T-helper 2 cell treated with Interferon-gamma antibody and Interleukin-4, amounts not matched to agents 5 μg/mL and 100 μg/mL, for 36 hours (primary cell): ENCODE measurements at regions not wholly inside any gene's neighbourhood (a gene's known extent, or its start where the extent isn't known, plus 50 kb on each side); places are given as distances from the start of the nearest gene placed in this dataset.
"Not testable (repeated sequence)": the region's sequence is repeated elsewhere in the genome, so short reads cannot be mapped to it uniquely, and the experiment has no call there.

Experiments
- DNase-seq: peaks from one replicate; pipeline ENCODE4 v3.0.0; 2021; ENCODE audit warnings: low spot score
- H3K27ac Mint-ChIP-seq: one replicate; pipeline ENCODE4 v1.8.0; 2021; ENCODE audit warnings: mild to moderate bottlenecking, mixed read lengths
- H3K27me3 Mint-ChIP-seq: one replicate; pipeline ENCODE4 v1.8.0; 2021; ENCODE audit warnings: low read depth, mixed read lengths
- H3K36me3 Mint-ChIP-seq: one replicate; pipeline ENCODE4 v1.8.0; 2021; ENCODE audit warnings: low read depth, mixed read lengths
- H3K4me1 Mint-ChIP-seq: one replicate; pipeline ENCODE4 v1.8.0; 2021; ENCODE audit warnings: low read depth, mixed read lengths
- H3K4me3 Mint-ChIP-seq: one replicate; pipeline ENCODE4 v1.8.0; 2022; ENCODE audit warnings: mild to moderate bottlenecking, moderate library complexity, mixed read lengths
- H3K9me3 Mint-ChIP-seq: one replicate; pipeline ENCODE4 v1.8.0; 2021; ENCODE audit warnings: mixed read lengths

DNA sequence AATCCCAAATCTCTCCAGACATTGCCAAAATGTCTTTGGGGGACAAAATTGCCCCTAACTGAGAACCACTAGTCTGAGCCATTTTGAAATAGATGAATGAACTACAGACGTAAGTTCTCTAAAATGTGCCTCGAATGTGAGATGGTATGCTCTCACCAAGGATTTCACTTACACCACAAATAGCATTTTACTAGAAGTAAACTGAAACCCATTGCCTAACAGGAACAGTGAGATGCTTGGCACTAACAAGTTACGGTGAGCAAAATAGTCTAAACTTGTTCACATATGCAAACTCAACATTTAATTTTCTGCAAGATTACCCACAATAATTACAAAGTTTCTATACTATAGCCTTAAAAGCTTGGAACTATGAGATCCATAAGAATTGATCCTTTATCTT, 343.6 kb upstream of the ESRRG start:
- no peaks in the 10 kb centered on the region for H3K4me1 Mint-ChIP-seq
- H3K27me3 Mint-ChIP-seq, result no peaks in the 10 kb centered on the region
- peaks cover 3% of the 10 kb centered on the region for H3K9me3 Mint-ChIP-seq
- no peak for DNase-seq
- H3K4me3 Mint-ChIP-seq, result no peak overlapping the region
- H3K27ac Mint-ChIP-seq, result no peak overlapping the region
- no peaks in the 10 kb centered on the region for H3K36me3 Mint-ChIP-seq

DNA sequence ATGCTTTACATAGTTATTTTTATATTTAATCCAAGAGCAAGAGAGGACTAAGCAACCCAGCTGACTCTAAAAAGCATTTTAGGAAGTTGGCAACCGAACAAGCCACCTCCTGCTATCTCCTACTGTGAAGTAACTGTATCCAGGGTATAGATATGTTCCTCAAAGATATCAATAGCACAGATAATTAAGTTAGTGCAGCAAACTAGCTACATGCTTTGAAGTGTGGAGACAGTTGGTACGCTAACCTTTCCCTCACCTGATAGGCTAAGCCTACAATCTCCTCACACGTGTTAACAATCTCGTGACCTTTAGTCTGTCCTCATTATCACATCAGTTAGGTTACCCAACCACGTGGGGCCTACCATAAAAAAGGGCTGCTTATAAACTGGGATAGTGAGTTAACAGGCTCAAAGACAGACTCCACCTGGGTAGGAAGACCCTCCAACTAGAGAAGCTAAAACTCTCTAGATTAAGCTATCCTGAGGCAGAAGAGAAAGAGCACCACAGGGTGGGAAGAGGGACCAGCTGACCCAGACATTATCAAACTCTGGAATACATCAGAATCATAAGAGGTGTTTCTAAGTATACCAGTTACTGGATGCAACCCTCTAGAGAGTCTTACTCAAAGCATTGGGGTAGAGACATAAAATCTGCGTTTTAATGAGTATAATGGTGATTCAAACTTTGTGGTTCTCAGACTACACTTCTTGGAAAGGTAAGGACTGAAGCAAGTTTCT, 340.1 kb upstream of the ESRRG start:
- H3K4me3 Mint-ChIP-seq, result no peak overlapping the region
- no peaks in the 10 kb centered on the region for H3K36me3 Mint-ChIP-seq
- H3K27me3 Mint-ChIP-seq, result no peaks in the 10 kb centered on the region
- H3K4me1 Mint-ChIP-seq, result no peaks in the 10 kb centered on the region
- no peak overlapping the region for H3K27ac Mint-ChIP-seq
- no peaks in the 10 kb centered on the region for H3K9me3 Mint-ChIP-seq
- no peak for DNase-seq

DNA sequence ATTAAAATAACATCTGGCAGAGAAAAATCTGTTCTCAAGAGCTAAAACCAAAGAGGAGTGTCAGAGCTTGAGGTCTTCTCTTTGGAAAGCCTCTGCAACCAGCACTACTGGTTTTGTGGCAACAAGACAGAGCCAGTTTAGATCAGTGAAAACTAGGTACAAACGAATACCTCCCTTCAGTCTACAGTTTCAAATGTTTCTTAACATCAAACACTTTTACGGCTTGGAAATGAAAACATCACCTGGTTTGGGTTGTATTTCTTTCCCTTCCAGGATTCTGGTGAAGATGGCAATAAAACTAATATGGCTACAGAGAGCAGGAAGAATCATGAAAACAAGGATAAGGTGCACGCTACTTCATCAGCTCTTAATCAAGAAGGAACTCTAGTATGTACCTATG, 339.4 kb upstream of the ESRRG start:
- no peak overlapping the region for H3K4me3 Mint-ChIP-seq
- no peak for DNase-seq
- no peaks in the 10 kb centered on the region for H3K4me1 Mint-ChIP-seq
- H3K9me3 Mint-ChIP-seq, result no peaks in the 10 kb centered on the region
- H3K27me3 Mint-ChIP-seq, result no peaks in the 10 kb centered on the region
- no peak overlapping the region for H3K27ac Mint-ChIP-seq
- no peaks in the 10 kb centered on the region for H3K36me3 Mint-ChIP-seq

DNA sequence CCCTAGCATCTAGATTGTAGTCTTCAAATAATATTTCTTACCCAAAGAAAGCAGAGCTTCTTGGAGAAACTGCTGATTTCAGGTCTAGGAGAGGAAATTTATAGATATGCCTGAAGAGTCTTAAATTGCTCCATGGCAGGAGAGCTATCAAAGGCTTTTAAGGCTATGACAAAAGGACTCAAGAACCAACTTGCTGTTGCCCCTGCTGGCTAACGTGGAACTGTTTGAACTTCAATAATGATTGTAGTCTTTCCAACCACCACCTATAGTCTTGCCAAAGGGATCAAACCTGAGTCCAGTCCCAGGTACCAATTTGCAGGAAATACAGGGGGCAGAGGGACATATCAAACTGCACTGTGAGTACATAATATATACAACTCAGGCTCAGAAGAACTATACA, 336.2 kb upstream of the ESRRG start:
- no peaks in the 10 kb centered on the region for H3K27me3 Mint-ChIP-seq
- H3K9me3 Mint-ChIP-seq, result no peaks in the 10 kb centered on the region
- no peaks in the 10 kb centered on the region for H3K4me1 Mint-ChIP-seq
- no peaks in the 10 kb centered on the region for H3K36me3 Mint-ChIP-seq
- no peak for DNase-seq
- no peak overlapping the region for H3K27ac Mint-ChIP-seq
- H3K4me3 Mint-ChIP-seq, result no peak overlapping the region

DNA sequence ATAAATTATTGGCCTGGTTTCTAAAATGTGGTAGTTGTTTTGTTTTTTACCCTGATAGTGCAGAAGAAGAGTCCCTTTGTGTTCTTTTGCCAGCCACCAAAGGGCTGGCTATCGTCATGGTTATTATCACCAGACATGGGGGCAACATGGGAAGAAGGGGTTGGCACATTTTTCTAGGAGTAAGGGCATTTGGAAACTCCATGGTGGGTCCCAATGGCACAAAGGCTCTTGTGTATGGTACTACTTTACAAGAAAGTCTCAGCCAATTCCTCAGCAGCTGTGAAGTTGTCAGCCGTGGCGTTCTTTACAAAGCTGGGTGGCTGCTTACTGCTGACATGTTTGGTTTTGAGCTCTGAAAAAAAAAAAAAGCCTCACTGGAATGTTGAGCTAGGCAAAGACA, 330.4 kb upstream of the ESRRG start:
- no peaks in the 10 kb centered on the region for H3K4me1 Mint-ChIP-seq

DNA sequence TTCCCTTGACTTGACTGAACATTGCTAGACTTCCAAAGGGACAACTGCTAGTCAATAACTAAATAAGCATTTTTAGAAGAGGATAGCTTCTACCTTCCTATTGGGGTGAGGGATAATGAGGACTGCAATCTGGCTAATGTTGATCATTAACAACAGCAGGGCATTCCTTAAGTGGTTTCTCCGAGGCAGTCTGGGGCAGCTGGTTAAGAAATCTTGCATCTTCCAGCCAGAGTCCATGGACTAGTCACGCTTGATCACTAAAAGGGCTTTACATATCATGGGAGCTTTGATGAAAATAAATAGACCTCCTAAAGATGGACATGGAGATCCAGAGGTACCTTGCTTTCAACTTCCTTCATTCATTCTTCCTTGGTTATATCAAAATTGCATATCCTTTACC, 329.4 kb upstream of the ESRRG start:
- Mint-ChIP-seq H3K9me3 (no peaks in the 10 kb centered on the region), H3K27me3 (no peaks in the 10 kb centered on the region), H3K4me1 (no peaks in the 10 kb centered on the region), H3K4me3 (no peak overlapping the region), H3K27ac (no peak overlapping the region), H3K36me3 (no peaks in the 10 kb centered on the region)
- DNase-seq, result no peak

More for the DNA sequence above, 330.4 kb upstream of the ESRRG start:
- H3K27ac Mint-ChIP-seq, result no peak overlapping the region
- no peak for DNase-seq
- H3K4me3 Mint-ChIP-seq, result no peak overlapping the region
- H3K36me3 Mint-ChIP-seq, result no peaks in the 10 kb centered on the region
- no peaks in the 10 kb centered on the region for H3K27me3 Mint-ChIP-seq
- no peaks in the 10 kb centered on the region for H3K9me3 Mint-ChIP-seq

DNA sequence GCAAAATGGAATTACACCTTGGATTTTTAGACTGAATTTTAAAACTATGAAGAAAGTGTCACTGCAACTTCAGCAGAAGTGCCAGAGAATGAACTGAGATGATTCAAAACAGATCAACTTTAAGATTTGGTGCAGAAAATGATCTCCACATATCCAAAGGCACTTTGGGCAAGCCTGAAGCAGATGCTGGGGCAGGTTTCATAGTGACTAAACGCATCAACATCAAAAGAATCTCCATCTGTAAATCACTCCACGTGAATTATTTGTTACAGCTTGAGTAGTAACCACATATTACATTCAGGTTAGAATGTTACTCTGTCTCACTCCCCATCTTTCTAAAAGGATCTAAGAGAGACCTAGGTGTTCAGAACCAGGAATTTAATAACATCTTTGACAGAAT, 329.0 kb upstream of the ESRRG start:
- no peak overlapping the region for H3K4me3 Mint-ChIP-seq
- H3K27ac Mint-ChIP-seq, result no peak overlapping the region
- DNase-seq, result no peak
- no peaks in the 10 kb centered on the region for H3K4me1 Mint-ChIP-seq
- H3K27me3 Mint-ChIP-seq, result no peaks in the 10 kb centered on the region
- H3K9me3 Mint-ChIP-seq, result no peaks in the 10 kb centered on the region
- no peaks in the 10 kb centered on the region for H3K36me3 Mint-ChIP-seq

DNA sequence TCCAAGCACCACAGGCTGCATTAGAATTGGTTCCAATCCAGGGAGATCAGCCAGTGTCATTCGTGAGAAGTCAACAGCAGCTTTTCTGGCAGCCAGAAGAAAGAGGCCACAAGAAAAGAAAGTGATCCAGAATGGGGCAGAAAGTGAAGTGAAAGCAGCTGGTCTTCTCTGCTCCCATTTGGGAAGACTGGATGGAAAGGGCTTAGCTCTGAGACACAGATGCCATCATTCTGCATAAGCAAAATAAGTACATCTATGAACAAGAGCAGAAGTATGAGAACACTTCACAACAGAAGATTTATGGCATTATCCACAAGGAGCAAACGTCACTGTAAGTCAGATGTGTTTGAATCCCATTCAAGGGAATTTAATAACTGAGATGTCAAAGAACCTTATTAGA, 326.5 kb upstream of the ESRRG start:
- Mint-ChIP-seq H3K4me3 (no peak overlapping the region), H3K9me3 (no peaks in the 10 kb centered on the region), H3K36me3 (no peaks in the 10 kb centered on the region), H3K27ac (no peak overlapping the region), H3K27me3 (no peaks in the 10 kb centered on the region), H3K4me1 (no peaks in the 10 kb centered on the region)
- no peak for DNase-seq

DNA sequence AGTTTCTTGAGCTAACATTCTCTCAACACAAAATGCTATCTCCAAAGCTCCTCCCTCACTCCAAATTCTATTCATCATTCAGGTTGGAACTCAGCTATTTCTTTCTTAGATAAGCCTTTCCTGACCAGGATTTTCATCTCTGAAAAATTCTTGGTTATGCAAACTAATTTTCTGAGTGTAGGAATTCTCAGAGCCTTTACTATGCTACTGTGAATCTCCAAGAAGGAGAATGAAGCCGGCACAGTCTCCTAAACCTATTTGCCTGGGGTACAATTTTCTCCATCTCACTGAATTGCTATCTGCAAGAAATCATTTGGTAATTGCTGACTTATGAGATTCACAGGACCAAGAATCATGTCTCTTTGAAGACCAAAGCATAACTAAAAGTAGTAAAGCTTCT, 325.9 kb upstream of the ESRRG start:
- H3K27ac Mint-ChIP-seq, result no peak overlapping the region
- H3K4me1 Mint-ChIP-seq, result no peaks in the 10 kb centered on the region
- H3K27me3 Mint-ChIP-seq, result no peaks in the 10 kb centered on the region
- H3K4me3 Mint-ChIP-seq, result no peak overlapping the region
- H3K36me3 Mint-ChIP-seq, result no peaks in the 10 kb centered on the region
- no peaks in the 10 kb centered on the region for H3K9me3 Mint-ChIP-seq
- no peak for DNase-seq

DNA sequence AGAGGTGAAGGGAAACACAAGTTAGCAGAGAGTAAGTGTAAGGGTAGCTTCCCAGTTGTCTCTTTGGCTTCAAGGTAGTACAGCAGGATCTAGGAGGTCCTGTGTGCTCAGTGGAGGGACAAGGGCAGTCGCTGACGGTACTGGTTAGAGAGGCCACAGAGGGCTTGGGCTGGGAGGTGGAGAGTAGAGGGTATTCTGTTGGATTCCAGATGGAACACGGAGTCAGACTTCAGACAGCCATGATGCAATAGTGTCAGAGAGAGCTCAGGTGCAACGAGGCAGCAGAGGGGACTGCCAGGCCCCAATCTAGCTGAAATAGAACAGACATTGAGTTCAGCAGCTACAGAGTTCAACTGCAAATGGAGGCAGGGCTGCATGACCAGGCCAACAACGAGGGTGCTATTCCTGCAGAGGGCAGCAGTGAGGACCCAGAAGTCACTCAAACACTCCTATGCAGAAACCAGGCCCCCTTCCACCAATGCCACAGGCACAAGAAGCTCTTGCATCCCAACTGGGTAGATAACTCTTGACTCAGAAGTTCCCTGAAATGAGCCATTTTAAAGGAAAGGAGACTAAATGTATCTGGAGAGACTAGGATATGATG, 325.0 kb upstream of the ESRRG start:
- Mint-ChIP-seq H3K27ac (no peak overlapping the region), H3K27me3 (no peaks in the 10 kb centered on the region), H3K9me3 (no peaks in the 10 kb centered on the region), H3K4me3 (no peak overlapping the region), H3K36me3 (no peaks in the 10 kb centered on the region), H3K4me1 (no peaks in the 10 kb centered on the region)
- DNase-seq, result no peak

DNA sequence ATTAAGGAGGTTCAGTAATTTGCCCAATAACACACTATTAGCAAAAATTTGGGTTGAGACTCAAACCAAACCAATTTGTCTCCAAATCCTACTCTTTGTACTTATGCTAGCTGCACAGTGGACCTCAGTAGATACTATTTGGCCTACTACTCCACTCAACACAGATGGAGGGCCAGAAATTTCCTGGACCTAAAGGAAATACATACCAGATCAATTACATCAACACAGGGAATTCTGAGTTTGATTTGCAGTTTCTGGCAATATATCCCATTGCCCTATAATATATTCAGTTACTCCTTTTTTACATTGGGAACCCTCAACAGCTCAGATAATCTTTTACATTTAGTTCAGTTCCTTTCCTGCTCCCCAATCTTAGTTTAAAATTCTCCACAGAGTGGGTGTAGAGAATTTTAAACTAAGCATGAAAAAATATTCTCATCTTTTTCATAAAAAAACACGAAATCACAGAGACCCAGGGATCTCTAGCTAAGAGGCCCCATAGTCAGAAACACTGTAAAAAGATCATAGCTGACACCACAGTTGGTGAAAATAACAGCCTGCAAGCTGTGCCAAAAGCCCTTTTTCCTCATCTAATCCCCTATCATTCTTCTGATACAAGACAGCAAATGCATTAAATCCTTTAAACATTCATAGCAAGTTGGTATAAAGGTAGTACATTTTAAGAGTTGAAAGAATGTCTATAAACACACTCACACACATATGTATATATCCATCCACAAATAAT, 317.7 kb upstream of the ESRRG start:
- Mint-ChIP-seq H3K9me3 (peaks cover 27% of the 10 kb centered on the region), H3K27ac (no peak overlapping the region), H3K27me3 (no peaks in the 10 kb centered on the region), H3K4me3 (no peak overlapping the region), H3K4me1 (no peaks in the 10 kb centered on the region), H3K36me3 (no peaks in the 10 kb centered on the region)
- DNase-seq, result no peak

DNA sequence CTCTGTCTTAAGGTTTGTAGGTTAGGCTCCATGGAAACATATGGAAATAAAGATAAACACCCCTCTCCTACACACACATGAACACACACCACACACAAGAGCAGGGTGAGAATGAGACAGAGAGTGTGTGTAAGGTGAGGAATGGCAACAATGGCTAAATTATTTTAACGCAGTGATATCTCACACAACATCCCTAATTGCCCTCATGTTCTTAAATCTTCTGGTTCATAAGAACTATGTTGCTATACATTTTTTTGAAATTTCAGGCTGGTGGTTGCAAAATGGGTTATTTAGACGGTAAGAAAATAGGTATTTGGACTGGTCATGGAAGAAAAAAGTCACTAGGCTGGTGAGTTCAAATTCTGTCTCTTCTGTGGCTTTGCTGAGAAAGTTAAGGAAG, 316.7 kb upstream of the ESRRG start:
- Mint-ChIP-seq H3K27me3 (no peaks in the 10 kb centered on the region), H3K27ac (no peak overlapping the region), H3K9me3 (peaks cover 32% of the 10 kb centered on the region), H3K4me3 (no peak overlapping the region), H3K4me1 (no peaks in the 10 kb centered on the region), H3K36me3 (no peaks in the 10 kb centered on the region)
- DNase-seq, result no peak

DNA sequence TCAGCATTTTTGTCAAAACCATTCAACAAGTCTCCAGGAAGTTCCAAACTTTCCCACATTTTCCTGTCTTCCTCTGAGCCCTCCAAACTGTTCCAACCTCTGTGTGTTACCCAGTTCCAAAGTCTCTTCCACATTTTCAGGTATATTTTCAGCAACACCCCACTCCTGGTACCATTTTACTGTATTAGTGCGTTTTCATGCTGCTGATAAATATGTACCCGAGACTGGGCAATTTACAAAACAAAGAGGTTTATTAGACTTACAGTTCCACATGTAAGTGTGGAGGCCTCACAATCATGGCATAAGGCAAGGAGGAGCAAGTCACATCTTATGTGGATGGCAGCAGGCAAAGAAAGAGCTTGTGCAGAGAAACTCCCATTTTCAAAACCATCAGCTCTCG, 315.9 kb upstream of the ESRRG start:
- peaks cover 32% of the 10 kb centered on the region for H3K9me3 Mint-ChIP-seq
- not testable (repeated sequence) for H3K36me3 Mint-ChIP-seq, H3K27ac Mint-ChIP-seq, H3K4me3 Mint-ChIP-seq, DNase-seq, H3K27me3 Mint-ChIP-seq, H3K4me1 Mint-ChIP-seq

DNA sequence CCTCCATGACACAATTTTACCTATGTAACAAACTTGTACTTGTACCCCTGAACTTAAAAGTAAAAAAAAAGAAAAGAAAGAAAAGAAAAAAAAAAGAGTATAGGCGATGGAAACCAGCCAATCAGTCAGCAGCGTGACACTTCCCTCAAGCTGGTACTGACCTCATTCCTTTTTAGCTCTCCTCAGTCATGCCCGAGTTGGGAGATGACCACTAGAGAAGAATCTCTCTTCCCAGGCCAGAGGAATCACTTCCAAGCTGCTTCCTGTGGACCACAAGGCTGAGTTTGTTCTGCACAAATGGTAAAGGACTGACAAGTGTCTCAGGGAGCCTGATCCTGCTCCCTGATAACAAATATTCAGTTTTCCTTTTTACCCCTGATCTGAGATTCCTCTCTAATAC, 313.5 kb upstream of the ESRRG start:
- Mint-ChIP-seq H3K4me1 (no peaks in the 10 kb centered on the region), H3K9me3 (peaks cover 32% of the 10 kb centered on the region), H3K27me3 (no peaks in the 10 kb centered on the region), H3K36me3 (no peaks in the 10 kb centered on the region), H3K27ac (no peak overlapping the region), H3K4me3 (no peak overlapping the region)
- no peak for DNase-seq
